ENCODE measurements at regions not wholly inside any gene's neighbourhood (a gene's known extent, or its start where the extent isn't known, plus 50 kb on each side); places are given as distances from the start of the nearest gene placed in this dataset.

DNA sequence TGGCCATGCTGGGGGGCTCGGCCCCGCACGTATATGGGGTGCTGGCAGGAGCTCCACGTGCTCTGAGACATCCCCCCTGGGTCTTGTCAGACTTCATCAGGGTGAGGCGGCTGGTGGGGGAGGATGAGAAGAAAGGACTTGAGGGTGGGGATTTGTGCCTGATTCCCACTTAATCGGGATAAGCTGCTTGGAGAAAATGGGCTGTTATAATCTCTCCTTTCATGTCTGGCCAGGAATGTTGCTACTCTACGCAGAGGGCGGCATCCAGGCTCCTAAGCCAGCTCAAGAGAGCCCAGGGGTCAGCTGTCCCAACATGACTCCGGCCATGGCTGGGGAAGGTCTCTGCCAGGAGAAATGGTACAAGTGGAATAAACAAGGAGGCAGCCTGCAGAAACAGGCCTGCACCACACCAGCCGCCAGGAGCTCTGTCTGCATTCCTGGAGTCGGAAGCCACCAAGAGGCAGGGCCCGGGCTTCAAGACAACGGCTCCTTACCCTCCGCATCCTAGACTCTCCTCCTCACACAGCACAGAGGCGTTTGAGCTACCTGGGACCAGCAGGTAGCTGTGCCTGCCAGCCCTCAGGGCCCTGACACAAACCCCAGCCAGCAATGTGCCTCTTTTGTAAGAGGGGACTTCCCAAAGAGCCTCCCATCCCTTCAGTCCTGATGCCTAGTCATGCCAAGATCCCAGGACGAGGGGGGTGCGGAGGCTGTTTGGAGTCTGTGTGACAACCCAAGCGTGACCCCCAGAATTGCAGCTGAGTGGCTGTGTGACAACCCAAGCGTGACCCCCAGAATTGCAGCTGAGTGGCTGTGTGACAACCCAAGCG lies 195.8 kb upstream of the DIO3 start:
- DNase-seq (no peak), ATAC-seq (peak; percentile 1)
- Histone ChIP-seq H3K27me3 (no peaks in the 10 kb centered on the region), H3K36me3 (no peaks in the 10 kb centered on the region), H3K4me3 (no peak overlapping the region), H3K27ac (peak overlapping the region; percentile 72), H3K9me3 (no peaks in the 10 kb centered on the region), H3K4me1 (peaks cover 16% of the 10 kb centered on the region)
- TF ChIP-seq, protein P1, sequence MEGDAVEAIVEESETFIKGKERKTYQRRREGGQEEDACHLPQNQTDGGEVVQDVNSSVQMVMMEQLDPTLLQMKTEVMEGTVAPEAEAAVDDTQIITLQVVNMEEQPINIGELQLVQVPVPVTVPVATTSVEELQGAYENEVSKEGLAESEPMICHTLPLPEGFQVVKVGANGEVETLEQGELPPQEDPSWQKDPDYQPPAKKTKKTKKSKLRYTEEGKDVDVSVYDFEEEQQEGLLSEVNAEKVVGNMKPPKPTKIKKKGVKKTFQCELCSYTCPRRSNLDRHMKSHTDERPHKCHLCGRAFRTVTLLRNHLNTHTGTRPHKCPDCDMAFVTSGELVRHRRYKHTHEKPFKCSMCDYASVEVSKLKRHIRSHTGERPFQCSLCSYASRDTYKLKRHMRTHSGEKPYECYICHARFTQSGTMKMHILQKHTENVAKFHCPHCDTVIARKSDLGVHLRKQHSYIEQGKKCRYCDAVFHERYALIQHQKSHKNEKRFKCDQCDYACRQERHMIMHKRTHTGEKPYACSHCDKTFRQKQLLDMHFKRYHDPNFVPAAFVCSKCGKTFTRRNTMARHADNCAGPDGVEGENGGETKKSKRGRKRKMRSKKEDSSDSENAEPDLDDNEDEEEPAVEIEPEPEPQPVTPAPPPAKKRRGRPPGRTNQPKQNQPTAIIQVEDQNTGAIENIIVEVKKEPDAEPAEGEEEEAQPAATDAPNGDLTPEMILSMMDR (IDR thresholded peaks at IDR 0.05), result no peak
- intact Hi-C loops (cut with DNase I), result no loop called here

DNA sequence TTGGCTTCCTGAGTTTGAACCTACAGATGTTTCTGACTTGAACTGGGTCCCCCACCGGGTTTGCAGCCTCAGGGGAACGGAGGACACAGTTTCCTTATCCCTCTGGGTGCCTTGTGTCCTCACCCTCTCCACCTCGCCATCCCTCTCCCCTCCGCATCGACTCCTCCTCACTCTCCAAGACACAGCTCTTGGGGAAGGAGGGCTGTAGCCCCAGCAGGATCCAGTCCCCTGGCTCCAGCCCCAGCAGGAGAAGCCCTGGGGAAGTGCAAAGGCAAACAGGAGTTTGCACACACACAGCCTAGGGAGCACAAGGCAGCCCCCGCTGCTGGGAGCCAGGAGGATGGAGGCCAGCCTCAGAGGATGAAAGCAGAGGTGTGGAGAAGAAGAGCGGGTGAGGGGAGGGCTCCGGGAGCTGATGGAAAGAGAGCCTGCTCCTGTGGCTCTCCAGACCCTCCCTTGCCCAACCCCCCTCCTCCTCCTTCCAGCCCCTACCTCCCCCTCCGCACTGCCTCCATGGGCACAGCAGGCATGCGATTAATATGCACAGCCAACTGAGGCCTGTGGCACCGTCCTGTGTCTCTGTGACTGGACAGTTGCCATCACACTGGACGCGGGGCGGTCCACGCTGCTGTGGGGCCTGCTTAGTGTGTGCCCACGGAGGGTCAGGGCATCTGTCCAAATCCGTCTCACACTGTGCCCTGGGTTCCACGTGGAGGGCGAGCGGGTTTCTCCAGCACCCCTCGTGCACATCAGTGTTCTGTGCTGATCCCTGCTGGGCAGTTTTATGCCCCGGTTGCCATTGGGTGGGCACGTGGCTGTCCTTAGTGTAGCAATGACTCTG lies 193.7 kb upstream of the DIO3 start:
- no peaks in the 10 kb centered on the region for H3K36me3 ChIP-seq
- peak overlapping the region; percentile 42 for H3K27ac ChIP-seq
- H3K9me3 ChIP-seq, result no peaks in the 10 kb centered on the region
- intact Hi-C loops (cut with DNase I), result no loop called here
- no peak overlapping the region for H3K4me3 ChIP-seq
- H3K4me1 ChIP-seq, result peaks cover 6% of the 10 kb centered on the region
- TF ChIP-seq, protein P1 (IDR thresholded peaks at IDR 0.05), result no peak
- ATAC-seq (no peak), DNase-seq (no peak)
- H3K27me3 ChIP-seq, result no peaks in the 10 kb centered on the region

DNA sequence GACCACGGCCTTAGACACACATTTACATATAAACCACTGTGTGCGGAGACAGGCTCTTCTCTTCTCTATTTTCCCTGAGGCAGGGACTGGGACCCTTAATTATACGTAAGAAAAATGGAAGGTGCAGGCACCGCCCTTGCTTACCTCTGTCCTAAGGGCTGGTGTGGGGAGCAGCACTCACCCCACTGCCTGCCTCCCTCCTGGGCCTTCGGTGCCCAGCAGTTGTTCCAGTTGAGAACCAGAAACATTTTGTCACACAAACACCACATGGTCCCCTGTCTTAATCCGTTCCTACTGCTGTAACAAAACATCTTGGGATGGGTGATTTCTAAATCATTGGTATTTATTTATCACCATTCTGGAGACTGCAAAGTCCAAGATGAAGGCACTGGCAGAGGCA lies 192.7 kb upstream of the DIO3 start:
- Histone ChIP-seq H3K4me1 (peaks cover 6% of the 10 kb centered on the region), H3K9me3 (no peaks in the 10 kb centered on the region), H3K27me3 (no peaks in the 10 kb centered on the region), H3K4me3 (no peak overlapping the region), H3K27ac (peak overlapping the region; percentile 42), H3K36me3 (no peaks in the 10 kb centered on the region)
- ATAC-seq (no peak), DNase-seq (no peak)
- intact Hi-C loops (cut with DNase I), result no loop called here
- TF ChIP-seq, protein P1 (IDR thresholded peaks at IDR 0.05), result no peak

DNA sequence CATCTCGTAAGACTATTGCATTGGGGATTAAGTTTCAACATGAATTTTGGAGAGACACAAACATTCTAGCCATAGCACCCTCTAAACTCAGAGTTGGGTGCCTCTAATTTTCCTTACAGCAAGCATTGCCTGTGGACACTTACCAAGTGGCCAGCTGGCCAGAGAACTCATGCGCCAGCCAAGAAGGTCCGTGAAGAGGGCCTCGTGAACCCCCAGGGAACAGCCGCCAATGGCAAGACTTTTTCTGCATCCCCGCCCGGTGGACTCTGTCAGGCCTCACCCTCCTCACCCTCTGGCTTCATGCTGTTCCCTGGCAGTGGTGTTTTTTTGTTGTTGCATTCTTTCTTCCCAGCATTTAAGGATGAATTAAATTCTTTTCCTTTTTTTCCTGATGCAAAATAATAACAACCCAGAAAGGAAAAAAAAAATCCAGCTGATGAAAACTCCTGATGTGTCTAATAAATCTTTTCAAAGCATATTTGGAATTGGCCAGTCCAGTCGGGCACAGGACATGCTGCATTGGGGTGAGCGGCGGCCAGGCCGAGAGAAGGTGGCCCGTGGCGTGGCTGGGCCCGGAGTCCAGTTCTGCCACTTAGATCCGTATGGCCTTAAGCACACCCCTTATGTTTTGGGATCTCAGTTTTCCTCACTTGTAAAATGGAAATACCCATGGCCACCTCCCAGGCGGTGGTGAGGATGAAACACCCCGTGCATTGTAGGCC lies 191.9 kb upstream of the DIO3 start:
- no peak overlapping the region for H3K4me3 ChIP-seq
- TF ChIP-seq, protein P1 (IDR thresholded peaks at IDR 0.05), result no peak
- H3K4me1 ChIP-seq, result no peaks in the 10 kb centered on the region
- no peaks in the 10 kb centered on the region for H3K27me3 ChIP-seq
- peak; percentile 25 for ATAC-seq
- no peaks in the 10 kb centered on the region for H3K9me3 ChIP-seq
- DNase-seq, result no peak
- H3K36me3 ChIP-seq, result no peaks in the 10 kb centered on the region
- intact Hi-C loops (cut with DNase I), result no loop called here
- peak overlapping the region; percentile 66 for H3K27ac ChIP-seq

DNA sequence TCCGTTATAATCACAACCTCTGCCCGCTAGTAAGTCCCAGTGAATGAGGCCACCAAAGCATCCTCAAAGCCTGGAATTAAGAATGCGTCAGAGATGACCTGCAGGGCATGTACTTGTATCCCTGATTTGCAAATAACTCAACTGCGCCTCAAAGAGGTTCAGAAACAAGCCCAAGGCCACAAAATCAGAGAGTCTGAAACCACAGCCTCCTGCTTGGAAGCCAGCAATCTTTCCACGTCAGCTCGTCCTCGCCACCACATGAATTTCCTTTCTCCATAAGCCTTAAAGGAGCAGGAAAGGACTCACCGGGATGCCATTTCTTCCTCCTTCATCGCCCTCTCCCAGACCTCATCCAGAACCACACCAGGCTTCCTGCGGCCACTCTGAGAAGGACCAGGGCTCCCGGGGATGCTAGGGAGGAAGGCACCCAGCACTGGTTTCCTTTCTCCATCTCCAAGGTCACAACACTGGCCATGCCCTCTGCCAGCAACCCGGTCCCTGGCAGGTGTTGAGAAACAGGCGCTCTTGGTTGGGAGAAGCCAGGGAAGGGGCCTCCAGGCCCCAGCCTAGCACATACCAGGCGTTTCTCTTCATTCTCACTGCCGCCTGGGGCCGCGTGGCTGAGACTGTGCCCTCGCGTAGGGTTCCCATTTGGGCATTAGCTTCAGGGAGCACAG lies 191.2 kb upstream of the DIO3 start:
- Histone ChIP-seq H3K9me3 (no peaks in the 10 kb centered on the region), H3K36me3 (no peaks in the 10 kb centered on the region), H3K4me1 (no peaks in the 10 kb centered on the region), H3K27me3 (no peaks in the 10 kb centered on the region), H3K27ac (peak overlapping the region; percentile 66), H3K4me3 (no peak overlapping the region)
- intact Hi-C loops (cut with DNase I), result no loop called here
- TF ChIP-seq, protein P1 (IDR thresholded peaks at IDR 0.05), result no peak
- DNase-seq (no peak), ATAC-seq (no peak)

Data from upper lobe of right lung (tissue), 1 donor.